SK-N-SH (cell line): ENCODE measurements at regions not wholly inside any gene's neighbourhood (a gene's known extent, or its start where the extent isn't known, plus 50 kb on each side); places are given as distances from the start of the nearest gene placed in this dataset.

Experiments
- CHD2 ChIP-seq: fragments of 150-350 bp; IDR thresholded peaks from 2 replicates; pipeline ENCODE4 v1.6.1; 2018; ENCODE audit warnings: low read length; ENCODE audit not compliant: partially characterized antibody
- CTCF ChIP-seq: fragments of 200-600 bp; sonication (generic); IDR thresholded peaks from 2 replicates; pipeline ENCODE4 v1.6.1; 2017; ENCODE audit warnings: antibody characterized with exemption, mild to moderate bottlenecking, moderate library complexity
- ELF1 ChIP-seq: IDR thresholded peaks from 2 replicates; pipeline ENCODE4 v1.4.0; 2012
- EP300 ChIP-seq, 2 experiments: IDR thresholded peaks; 2 replicates each; pipeline versions ENCODE4 v1.4.0 to v1.6.1; 2012; ENCODE audit warnings: borderline replicate concordance in 1 of 2, low read depth in 1 of 2, low read length in 1 of 2
- FOSL2 ChIP-seq: IDR thresholded peaks from 2 replicates; pipeline ENCODE4 v1.4.0; 2012; ENCODE audit warnings: low read depth, mild to moderate bottlenecking, moderate library complexity, borderline replicate concordance
- GABPA ChIP-seq: IDR thresholded peaks from 2 replicates; pipeline ENCODE4 v1.4.0; 2012; ENCODE audit warnings: low read depth, mild to moderate bottlenecking
- JUND ChIP-seq: IDR thresholded peaks from 2 replicates; pipeline ENCODE4 v1.4.0; 2012
- MEF2A ChIP-seq: IDR thresholded peaks from 2 replicates; pipeline ENCODE4 v1.4.0; 2012; ENCODE audit warnings: low read depth, borderline replicate concordance
- MXI1 ChIP-seq: IDR thresholded peaks from 2 replicates; pipeline ENCODE4 v1.6.1; 2012; ENCODE audit warnings: mild to moderate bottlenecking, low read depth, low read length, improper control_type of control experiment
- NFIC ChIP-seq: IDR thresholded peaks from 2 replicates; pipeline ENCODE4 v1.4.0; 2012; ENCODE audit warnings: borderline replicate concordance
- NRF1 ChIP-seq: IDR thresholded peaks from 2 replicates; pipeline ENCODE4 v1.6.1; 2012; ENCODE audit warnings: low read depth, mild to moderate bottlenecking, low read length
- PBX3 ChIP-seq: IDR thresholded peaks from 2 replicates; pipeline ENCODE4; 2012
- RAD21 ChIP-seq: IDR thresholded peaks from 2 replicates; pipeline ENCODE4 v1.6.1; 2012; ENCODE audit warnings: mild to moderate bottlenecking, low read length
- RCOR1 ChIP-seq: fragments of 150-350 bp; IDR thresholded peaks from 2 replicates; pipeline ENCODE4 v1.6.1; 2017; ENCODE audit warnings: antibody characterized with exemption, low read length
- RFX5 ChIP-seq: IDR thresholded peaks from 2 replicates; pipeline ENCODE4 v1.6.1; 2012; ENCODE audit warnings: mild to moderate bottlenecking, improper control_type of control experiment, low read length
- SIN3A ChIP-seq: IDR thresholded peaks from 2 replicates; pipeline ENCODE4 v1.6.1; 2012; ENCODE audit warnings: low read depth, mild to moderate bottlenecking, low read length, moderate library complexity, borderline replicate concordance
- SMC3 ChIP-seq: IDR thresholded peaks from 2 replicates; pipeline ENCODE4 v1.6.1; 2012; ENCODE audit warnings: low read depth, low read length, improper control_type of control experiment
- TAF1 ChIP-seq: IDR thresholded peaks from 2 replicates; pipeline ENCODE4 v1.6.1; 2012; ENCODE audit warnings: low read depth, mild to moderate bottlenecking, low read length, moderate library complexity, borderline replicate concordance
- TEAD4 ChIP-seq: IDR thresholded peaks from 2 replicates; pipeline ENCODE4 v1.4.0; 2012; ENCODE audit warnings: mild to moderate bottlenecking, borderline replicate concordance; ENCODE audit not compliant: insufficient read depth
- USF1 ChIP-seq: IDR thresholded peaks from 2 replicates; pipeline ENCODE4 v1.4.0; 2012; ENCODE audit warnings: low read depth, borderline replicate concordance
- USF2 ChIP-seq: fragments of 150-350 bp; IDR thresholded peaks from 2 replicates; pipeline ENCODE4 v1.6.1; 2017; ENCODE audit warnings: antibody characterized with exemption, low read length, low read depth, borderline replicate concordance
- YY1 ChIP-seq: IDR thresholded peaks from 2 replicates; pipeline ENCODE4 v1.4.0; 2012; ENCODE audit warnings: low read depth, mild to moderate bottlenecking

GRCh38 chr2:226137201-226137811 lies 662.3 kb downstream of the IRS1 start (continued):
- TF ChIP-seq ELF1 = peak; percentile 50; the same call in 1 of the 2 replicates
- no peak for TF ChIP-seq RCOR1
- TF ChIP-seq GABPA = no peak
- TF ChIP-seq SMC3 = no peak
- TF ChIP-seq CHD2 = no peak
- TF ChIP-seq PBX3 = 0 out of 2 replicates have a peak, but pooled peaks have one; percentile 7
- TF ChIP-seq TAF1 = no peak
- TF ChIP-seq RAD21 = no peak
- no peak for TF ChIP-seq MXI1
- peak in 1 of 2 experiments; percentile 36; a peak in 1 of 4 replicates for TF ChIP-seq EP300 (IDR thresholded peaks at IDR 0.05; ENCODE audit: borderline replicate concordance in 1 of 2, low read depth in 1 of 2, low read length in 1 of 2)
- 0 out of 2 replicates have a peak, but pooled peaks have one; percentile 12 for TF ChIP-seq NFIC
- TF ChIP-seq USF1 = no peak
- TF ChIP-seq FOSL2 = 0 out of 2 replicates have a peak, but pooled peaks have one; percentile 13
- TF ChIP-seq CTCF = no peak
- TF ChIP-seq USF2 = no peak
- no peak for TF ChIP-seq YY1
- no peak for TF ChIP-seq SIN3A
- TF ChIP-seq JUND = peak; percentile 45
- peak; percentile 22; the same call in 1 of the 2 replicates for TF ChIP-seq TEAD4
- TF ChIP-seq MEF2A = no peak
- no peak for TF ChIP-seq RFX5
- no peak for TF ChIP-seq NRF1
